NCI-H82 treated with DMSO at 0.1 percent for 48 hours (cell line): ENCODE measurements at regions not wholly inside any gene's neighbourhood (a gene's known extent, or its start where the extent isn't known, plus 50 kb on each side); places are given as distances from the start of the nearest gene placed in this dataset.

Experiments
- DNase-seq: peaks from one replicate; lab custom pipeline; 2025; ENCODE audit not compliant: unreplicated experiment; lab: John Stamatoyannopoulos, UW

- no peak for DNase-seq
Observed at GRCh38 chr12:19855851-19856250, 416.6 kb downstream of the AEBP2 start.

GRCh38 chr12:19856389-19856788, 417.1 kb downstream of the AEBP2 start:
- no peak for DNase-seq

- no peak for DNase-seq
Observed at GRCh38 chr12:19857204-19857603, 417.9 kb downstream of the AEBP2 start.

- DNase-seq = no peak
Observed at GRCh38 chr12:19867151-19867550, 427.9 kb downstream of the AEBP2 start.

- no peak for DNase-seq
Observed at GRCh38 chr12:19867970-19868369, 428.7 kb downstream of the AEBP2 start.

GRCh38 chr12:19869413-19869812, 430.1 kb downstream of the AEBP2 start:
- no peak for DNase-seq

GRCh38 chr12:19872621-19873540, 433.6 kb downstream of the AEBP2 start:
- DNase-seq = no peak

- no peak for DNase-seq
Observed at GRCh38 chr12:19880076-19880475, 440.8 kb downstream of the AEBP2 start.

GRCh38 chr12:19880721-19881120, 441.4 kb downstream of the AEBP2 start:
- DNase-seq = no peak

GRCh38 chr12:19882346-19882745, 443.1 kb downstream of the AEBP2 start:
- no peak for DNase-seq

GRCh38 chr12:19884021-19884492, 444.8 kb downstream of the AEBP2 start:
- DNase-seq = no peak

- no peak for DNase-seq
Observed at GRCh38 chr12:19885093-19885812, 446.0 kb downstream of the AEBP2 start.

GRCh38 chr12:19886065-19886464, 446.8 kb downstream of the AEBP2 start:
- no peak for DNase-seq

- no peak for DNase-seq
Observed at GRCh38 chr12:19886639-19887064, 447.4 kb downstream of the AEBP2 start.

- DNase-seq = no peak
Observed at GRCh38 chr12:19890024-19890423, 450.7 kb downstream of the AEBP2 start.

- DNase-seq = no peak
Observed at GRCh38 chr12:19891936-19892591, 452.8 kb downstream of the AEBP2 start.

GRCh38 chr12:19893514-19893913, 454.2 kb downstream of the AEBP2 start:
- DNase-seq = peak; percentile 5

GRCh38 chr12:19894050-19894449, 454.8 kb downstream of the AEBP2 start:
- no peak for DNase-seq

GRCh38 chr12:19894803-19895202, 455.5 kb downstream of the AEBP2 start:
- DNase-seq = no peak

- DNase-seq = no peak
Observed at GRCh38 chr12:19895246-19896020, 456.1 kb downstream of the AEBP2 start.

- no peak for DNase-seq
Observed at GRCh38 chr12:19896041-19896440, 456.7 kb downstream of the AEBP2 start.
